Fibroblast of lung (primary cell): ENCODE measurements at regions not wholly inside any gene's neighbourhood (a gene's known extent, or its start where the extent isn't known, plus 50 kb on each side); places are given as distances from the start of the nearest gene placed in this dataset.
"Not testable (repeated sequence)": the region's sequence is repeated elsewhere in the genome, so short reads cannot be mapped to it uniquely, and the experiment has no call there.

Source experiments
- CTCF ChIP-seq, 2 donors: IDR thresholded peaks in 1 of 2; conservative IDR thresholded peaks in 1 of 2; 1 replicate in 1 of 2; 2 replicates in 1 of 2; pipeline ENCODE4 v1.5.1; 2011 to 2012; ENCODE audit warnings: low read length in 2 of 2, control low read depth in 1 of 2, inconsistent platforms in 1 of 2, low read depth in 1 of 2, mild to moderate bottlenecking in 1 of 2
- EZH2 ChIP-seq: IDR thresholded peaks from 2 replicates; pipeline ENCODE4 v1.5.1; 2012; ENCODE audit warnings: low read length, control low read depth, mild to moderate bottlenecking; ENCODE audit errors: missing control alignments

- TF ChIP-seq CTCF (conservative IDR thresholded peaks at IDR 0.05 in 1 of 2, IDR thresholded peaks at IDR 0.05 in 1 of 2; ENCODE audit: low read depth in 1 of 2, low read length in 2 of 2); EZH2: not testable (repeated sequence)
These were observed 574.8 kb upstream of the C9orf72 start for GRCh38 chr9:28147923-28148597.
